Endothelial cell of hepatic sinusoid (primary cell): ENCODE measurements at regions not wholly inside any gene's neighbourhood (a gene's known extent, or its start where the extent isn't known, plus 50 kb on each side); places are given as distances from the start of the nearest gene placed in this dataset.

Experiments used
- in situ Hi-C: cut with HindIII; loops from 2 replicates; pipeline ENCODE4 v1.10.0; 2017; ENCODE audit warnings: low sequenced_read_pairs

- in situ Hi-C loops: no loop called here
Measured at GRCh38 chr18:56157541-56157940, 480.9 kb downstream of the TXNL1 start.

DNA sequence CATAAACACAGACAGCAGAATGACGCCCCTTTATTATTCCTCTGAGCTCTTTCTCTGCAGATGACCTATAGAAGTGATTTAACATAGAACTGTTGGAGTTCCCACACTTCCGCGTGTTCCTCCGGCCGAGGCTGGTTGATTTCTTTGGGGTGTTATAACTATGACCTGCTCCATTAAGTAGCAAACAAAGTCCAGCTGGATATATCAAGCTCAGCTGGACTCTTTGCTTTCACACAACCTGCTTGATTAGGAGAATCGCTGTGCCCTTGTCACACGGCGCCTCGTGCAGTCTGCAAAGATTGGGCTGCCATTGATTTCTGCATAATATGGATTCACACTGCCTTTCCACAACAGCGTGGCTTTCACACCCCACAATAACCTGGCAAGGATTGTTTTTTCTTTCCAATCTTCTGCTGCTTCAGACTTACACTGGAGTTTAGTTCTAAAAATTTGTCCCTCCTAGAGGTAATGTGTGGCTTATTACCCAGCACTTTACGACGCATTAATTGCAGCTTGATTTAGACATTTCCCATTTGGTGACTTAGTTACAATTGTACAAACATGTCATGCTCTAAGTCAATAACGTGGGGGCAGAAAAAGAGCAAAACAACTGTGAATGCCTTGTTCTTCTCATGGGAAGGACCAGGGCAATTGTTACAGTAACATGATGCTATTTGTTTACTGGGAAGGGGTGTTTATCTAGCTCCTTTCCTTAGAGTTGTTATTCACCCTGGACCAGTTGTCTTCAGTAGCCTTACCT is 485.7 kb downstream of the TXNL1 start:
- in situ Hi-C loops: no loop called here

GRCh38 chr18:56148373-56148772 is 490.0 kb downstream of the TXNL1 start:
- in situ Hi-C loops: no loop called here

DNA sequence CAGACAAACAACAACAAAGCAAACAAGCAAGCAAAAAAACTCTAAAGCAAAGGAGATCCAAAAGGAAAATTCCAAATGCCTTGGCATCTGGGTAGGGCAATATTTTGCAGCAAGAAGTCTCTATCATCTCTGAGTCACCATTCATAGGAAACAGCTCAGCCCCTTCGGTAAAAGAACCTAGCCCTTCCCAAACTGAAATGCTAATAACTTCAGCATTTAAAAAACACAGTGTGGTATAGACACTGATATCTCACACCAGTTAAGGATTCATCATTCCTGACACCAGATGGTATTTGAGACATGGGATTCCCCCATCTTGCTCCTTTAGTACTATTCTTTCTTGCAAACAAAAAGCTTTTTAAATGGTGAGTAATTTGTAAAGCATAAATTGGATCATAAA is 491.8 kb downstream of the TXNL1 start:
- in situ Hi-C loops: no loop called here

DNA sequence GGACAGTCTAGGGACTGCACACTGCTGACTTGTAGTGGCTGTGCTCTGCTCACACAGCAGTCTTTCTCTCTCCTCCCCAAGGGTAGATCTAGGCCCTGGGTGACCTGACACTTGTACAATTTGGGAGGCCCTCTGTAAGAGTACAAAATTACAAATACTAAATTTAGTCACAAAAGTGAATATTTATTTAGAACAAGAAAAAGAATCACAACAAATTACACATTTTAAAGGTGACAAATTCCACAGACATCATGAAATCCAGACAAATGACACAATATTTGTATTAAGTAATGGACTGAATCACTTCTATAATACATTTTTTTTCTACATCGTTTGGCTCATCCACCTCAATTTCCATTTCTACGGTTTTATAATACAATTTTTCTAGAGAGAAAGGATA is 496.4 kb downstream of the TXNL1 start:
- in situ Hi-C loops: no loop called here

- in situ Hi-C loops: no loop called here
Measured at GRCh38 chr18:56139792-56140254, 498.6 kb downstream of the TXNL1 start.

- in situ Hi-C loops: no loop called here
Measured at GRCh38 chr18:56139372-56139771, 499.0 kb downstream of the TXNL1 start.

GRCh38 chr18:56136105-56136504 is 502.3 kb downstream of the TXNL1 start:
- in situ Hi-C loops: no loop called here

DNA sequence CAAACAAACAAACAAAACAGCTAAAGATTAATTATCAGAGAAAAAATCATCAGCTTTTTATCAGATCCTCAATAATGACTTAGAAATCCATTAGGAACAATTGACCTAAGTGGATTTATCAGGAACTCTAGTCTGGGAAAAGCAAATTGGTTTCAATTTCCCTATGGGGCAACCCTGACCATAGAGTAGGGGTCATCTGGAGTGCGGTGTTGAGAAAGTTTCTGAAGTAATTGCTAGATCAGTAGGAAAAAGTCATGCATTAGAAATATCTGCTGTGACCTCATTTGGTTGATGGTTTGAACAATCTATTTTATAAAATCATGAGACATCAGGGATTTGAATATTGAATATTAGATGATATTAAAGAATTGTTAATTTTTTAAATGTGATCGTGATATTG is 507.9 kb downstream of the TXNL1 start:
- in situ Hi-C loops: no loop called here

DNA sequence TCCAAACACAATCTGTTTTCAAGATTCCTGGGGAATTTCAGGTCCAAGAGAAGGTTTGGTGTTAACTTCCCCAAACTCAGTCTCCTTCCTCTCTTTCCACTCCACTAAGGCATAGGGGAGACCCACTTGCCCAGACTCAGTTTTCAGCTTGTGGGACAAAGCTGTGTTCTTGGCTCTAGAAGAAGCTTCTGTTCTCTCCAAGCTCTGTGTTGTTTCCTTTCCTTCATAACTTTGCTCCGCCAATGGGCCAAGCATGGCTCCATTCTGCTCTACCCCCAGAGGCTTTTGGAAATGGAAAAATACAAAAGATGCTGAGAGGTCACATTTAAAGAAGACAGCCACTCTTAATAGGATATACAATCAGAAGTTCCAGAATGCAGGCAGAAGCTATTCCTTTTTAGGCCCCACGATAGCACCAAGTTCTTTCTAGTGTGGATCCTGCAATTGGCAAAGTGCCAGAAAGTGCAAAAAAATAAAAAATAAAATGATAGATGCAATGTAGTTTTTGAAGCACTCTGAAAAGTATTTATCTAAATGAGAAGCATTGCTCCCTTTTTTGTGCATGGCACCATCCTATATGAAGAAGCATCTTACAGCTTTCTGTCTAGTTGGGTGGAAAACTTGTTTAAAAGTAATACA is 510.1 kb downstream of the TXNL1 start:
- in situ Hi-C loops: no loop called here

DNA sequence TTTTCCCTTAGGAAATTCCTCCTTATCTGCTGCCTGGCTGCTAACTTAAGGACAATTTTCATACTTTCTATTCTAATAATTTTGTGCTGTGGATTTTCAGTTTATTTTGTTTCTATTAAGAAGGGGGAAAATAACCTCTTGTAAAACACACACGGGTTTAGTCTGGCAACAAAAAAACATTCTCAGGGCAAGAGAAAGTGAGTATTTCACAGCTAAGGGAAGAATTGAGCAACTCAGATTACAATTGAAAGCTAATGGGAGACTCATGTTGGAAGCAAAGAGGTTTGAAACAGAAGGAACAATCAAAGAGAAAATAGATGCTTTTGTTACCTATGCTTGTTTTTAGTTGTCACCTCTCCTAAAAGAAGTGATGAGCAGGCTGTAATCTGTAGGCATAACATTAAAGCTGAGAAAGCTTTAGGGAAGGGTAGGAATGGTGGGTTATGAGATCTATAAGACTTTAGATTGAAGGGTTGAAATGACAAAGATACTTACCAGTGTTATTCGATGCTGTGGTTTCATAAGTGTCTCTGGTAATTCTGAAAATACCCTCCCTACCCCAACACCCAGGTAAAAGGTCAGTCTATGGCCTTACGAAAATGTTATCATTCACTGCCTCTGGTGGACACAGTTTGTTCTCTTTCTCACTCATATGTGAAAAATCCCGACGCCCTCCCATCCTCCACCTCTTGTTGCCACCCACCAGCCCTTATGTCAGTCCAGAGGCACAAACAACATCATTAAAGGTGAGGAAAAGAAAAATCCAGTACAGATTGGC is 510.9 kb downstream of the TXNL1 start:
- in situ Hi-C loops: no loop called here

DNA sequence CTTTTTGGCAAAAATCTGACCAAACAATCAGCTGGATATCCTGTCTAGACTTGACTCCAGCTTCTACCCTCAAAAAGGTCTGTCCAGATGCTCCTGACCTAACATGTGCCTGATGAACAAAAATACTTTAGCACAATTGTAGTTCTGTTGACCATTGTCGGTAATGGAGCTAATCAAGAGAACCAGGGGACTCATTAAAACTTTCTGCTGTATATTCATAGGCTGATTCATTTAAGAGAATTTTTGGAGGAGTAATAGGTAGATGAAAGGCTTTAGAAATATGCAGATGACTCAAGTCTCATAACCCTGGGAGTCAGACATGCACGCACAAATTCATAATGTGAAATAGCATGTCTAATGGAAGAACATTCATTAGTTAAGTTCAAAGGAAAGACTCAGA is 514.2 kb downstream of the TXNL1 start:
- in situ Hi-C loops: no loop called here

DNA sequence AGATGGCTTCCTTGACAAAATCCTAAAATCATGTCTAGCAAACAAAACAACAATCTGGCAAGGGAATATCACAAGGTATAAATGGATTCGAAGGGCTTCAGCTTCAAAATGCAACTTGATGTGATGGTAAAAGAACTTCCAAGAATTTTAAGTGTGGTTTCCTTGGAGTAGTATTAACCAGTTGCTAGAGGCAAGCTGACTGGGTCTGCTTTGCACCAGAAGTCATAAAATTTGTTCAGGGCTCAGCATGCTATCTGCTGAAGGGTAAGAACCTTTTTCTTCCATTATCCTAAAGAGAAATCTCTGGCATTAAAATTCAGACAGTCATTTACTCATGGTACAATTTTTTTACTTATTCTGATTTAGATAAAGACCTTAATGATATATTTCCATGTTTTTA is 516.7 kb downstream of the TXNL1 start:
- in situ Hi-C loops: no loop called here

DNA sequence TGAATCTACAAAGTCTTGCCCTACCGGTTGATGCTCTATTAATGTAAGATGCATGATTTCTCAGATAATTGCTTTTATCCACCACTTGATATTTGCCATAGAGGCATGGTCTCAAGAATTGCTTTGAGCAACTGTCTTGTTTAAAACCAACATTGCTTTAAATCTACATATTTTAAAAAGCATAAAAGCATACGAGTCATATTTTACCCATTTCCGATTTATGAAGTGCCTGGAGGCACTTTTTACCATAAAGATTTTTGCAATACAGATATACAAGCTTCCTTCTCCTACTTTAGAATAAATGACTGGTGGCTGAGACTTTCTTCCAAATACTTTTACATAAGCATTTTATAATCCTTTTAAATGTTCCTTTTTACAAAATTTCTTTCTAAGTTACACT is 517.6 kb downstream of the TXNL1 start:
- in situ Hi-C loops: no loop called here

DNA sequence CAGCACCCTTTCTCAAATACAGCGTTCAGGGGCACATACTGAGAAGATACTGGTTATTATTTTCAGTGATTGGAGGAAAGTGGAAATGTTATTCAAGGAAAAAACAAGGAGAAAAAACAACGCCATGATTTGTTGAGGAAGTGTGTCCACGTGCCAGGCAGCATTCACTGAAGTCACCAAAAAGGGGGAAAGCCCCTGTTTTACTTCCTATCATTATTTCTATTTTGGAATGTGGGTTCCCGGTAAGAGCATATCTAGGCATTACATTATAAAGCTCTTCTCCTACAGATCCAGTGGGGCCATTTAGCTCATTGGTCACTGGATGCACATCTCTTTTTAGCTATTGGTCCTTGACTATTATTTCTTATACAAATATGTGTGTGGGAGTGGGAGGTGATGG is 518.7 kb downstream of the TXNL1 start:
- in situ Hi-C loops: no loop called here

GRCh38 chr18:56118422-56118821 is 520.0 kb downstream of the TXNL1 start:
- in situ Hi-C loops: no loop called here

- in situ Hi-C loops: no loop called here
Measured at GRCh38 chr18:56115071-56116015, 523.0 kb downstream of the TXNL1 start.

DNA sequence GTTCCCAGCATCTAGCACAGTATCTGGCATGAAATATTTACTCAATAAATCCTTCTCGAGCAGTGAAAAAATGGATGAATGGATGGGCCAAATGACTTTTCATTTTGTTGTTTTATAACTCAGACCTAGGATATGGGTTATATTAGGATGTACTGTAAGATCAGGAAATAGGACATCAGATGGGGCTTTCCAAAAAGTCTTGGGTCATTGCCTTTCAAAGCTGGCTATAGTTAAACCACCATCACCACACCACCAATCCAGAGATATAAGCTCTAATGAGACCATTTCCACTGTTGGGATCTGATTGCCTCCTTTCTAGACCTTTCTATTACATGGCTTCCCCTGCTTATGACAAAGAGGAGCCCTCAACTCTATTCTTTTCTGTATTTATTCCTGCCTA is 525.0 kb upstream of the TCF4 start:
- in situ Hi-C loops: no loop called here

- in situ Hi-C loops: no loop called here
Measured at GRCh38 chr18:56112013-56112749, 524.2 kb upstream of the TCF4 start.

GRCh38 chr18:56109757-56110156 is 521.8 kb upstream of the TCF4 start:
- in situ Hi-C loops: no loop called here
